ENCODE measurements at regions not wholly inside any gene's neighbourhood (a gene's known extent, or its start where the extent isn't known, plus 50 kb on each side); places are given as distances from the start of the nearest gene placed in this dataset.

GRCh38 chr9:108479989-108480652 lies 375.7 kb downstream of the ACTL7B start:
- H3K4me1 ChIP-seq, result peaks cover 9% of the 10 kb centered on the region
- intact Hi-C loops (cut with DNase I), result no loop called here
- TF ChIP-seq CTCF (IDR thresholded peaks at IDR 0.05), result no peak

GRCh38 chr9:108478431-108479332 lies 377.1 kb downstream of the ACTL7B start:
- Histone ChIP-seq H3K27ac (peak overlapping the region; percentile 77), H3K9me3 (no peaks in the 10 kb centered on the region), H3K27me3 (no peaks in the 10 kb centered on the region), H3K36me3 (no peaks in the 10 kb centered on the region), H3K4me1 (peaks cover 9% of the 10 kb centered on the region), H3K9ac (ENCODE audit: low read depth in 2 of 2, low read length in 2 of 2) (peak overlapping the region in 1 of 2 donors; percentile 23), H3K4me3 (no peak overlapping the region)
- DNase-seq, result peak; percentile 60
- intact Hi-C loops (cut with DNase I), result no loop called here
- TF ChIP-seq CTCF (IDR thresholded peaks at IDR 0.05), result no peak

More at GRCh38 chr9:108479989-108480652, 375.7 kb downstream of the ACTL7B start:
- Histone ChIP-seq H3K9ac (ENCODE audit: low read depth in 2 of 2, low read length in 2 of 2) (no peak overlapping the region), H3K27ac (no peak overlapping the region), H3K27me3 (no peaks in the 10 kb centered on the region), H3K36me3 (no peaks in the 10 kb centered on the region), H3K9me3 (no peaks in the 10 kb centered on the region), H3K4me3 (no peak overlapping the region)
- DNase-seq, result no peak

- Histone ChIP-seq H3K27me3 (no peaks in the 10 kb centered on the region), H3K9me3 (no peaks in the 10 kb centered on the region), H3K27ac (peak overlapping the region; percentile 77), H3K4me1 (peaks cover 9% of the 10 kb centered on the region), H3K36me3 (no peaks in the 10 kb centered on the region), H3K9ac (ENCODE audit: low read depth in 2 of 2, low read length in 2 of 2) (no peak overlapping the region), H3K4me3 (no peak overlapping the region)
- TF ChIP-seq CTCF (IDR thresholded peaks at IDR 0.05), result no peak
- peak; percentile 68 for DNase-seq
- intact Hi-C loops (cut with DNase I), result no loop called here
These were observed 378.2 kb downstream of the ACTL7B start for GRCh38 chr9:108477529-108478006.

GRCh38 chr9:108476574-108476973 lies 379.2 kb downstream of the ACTL7B start:
- H3K9me3 ChIP-seq, result no peaks in the 10 kb centered on the region
- no peak overlapping the region for H3K9ac ChIP-seq (ENCODE audit: low read depth in 2 of 2, low read length in 2 of 2)
- H3K4me3 ChIP-seq, result no peak overlapping the region
- H3K27me3 ChIP-seq, result no peaks in the 10 kb centered on the region
- TF ChIP-seq CTCF (IDR thresholded peaks at IDR 0.05), result no peak
- peaks cover 9% of the 10 kb centered on the region for H3K4me1 ChIP-seq
- intact Hi-C loops (cut with DNase I), result no loop called here
- no peak for DNase-seq
- no peaks in the 10 kb centered on the region for H3K36me3 ChIP-seq
- peak overlapping the region; percentile 72 for H3K27ac ChIP-seq

- H3K36me3 ChIP-seq, result no peaks in the 10 kb centered on the region
- H3K4me1 ChIP-seq, result peaks cover 9% of the 10 kb centered on the region
- no peak for DNase-seq
- no peak overlapping the region for H3K9ac ChIP-seq (ENCODE audit: low read depth in 2 of 2, low read length in 2 of 2)
- no peak overlapping the region for H3K4me3 ChIP-seq
- no peak for TF ChIP-seq CTCF (IDR thresholded peaks at IDR 0.05)
- no peak overlapping the region for H3K27ac ChIP-seq
- intact Hi-C loops (cut with DNase I), result no loop called here
- H3K27me3 ChIP-seq, result no peaks in the 10 kb centered on the region
- no peaks in the 10 kb centered on the region for H3K9me3 ChIP-seq
These were observed 380.0 kb downstream of the ACTL7B start for GRCh38 chr9:108475813-108476212.
